Liver (tissue), 3 donors: ENCODE measurements at regions not wholly inside any gene's neighbourhood (a gene's known extent, or its start where the extent isn't known, plus 50 kb on each side); places are given as distances from the start of the nearest gene placed in this dataset.

ENCODE experiments used
- CTCF ChIP-seq: fragments of 150-350 bp; IDR thresholded peaks from 2 replicates; pipeline ENCODE4 v1.5.1; 2017; ENCODE audit warnings: improper control_type of control experiment, low read depth, low read length; ENCODE audit not compliant: missing input control
- NR2F2 ChIP-seq: IDR thresholded peaks from 2 replicates; pipeline ENCODE4 v1.6.1; 2016; ENCODE audit warnings: antibody characterized with exemption
- RAD21 ChIP-seq, 2 donors: IDR thresholded peaks; 2 replicates each; pipeline ENCODE4 v1.6.1; 2016; ENCODE audit warnings: antibody characterized with exemption in 2 of 2, mild to moderate bottlenecking in 2 of 2
- TAF1 ChIP-seq: conservative IDR thresholded peaks from 2 replicates; pipeline ENCODE4 v1.6.1; 2016; ENCODE audit warnings: antibody characterized with exemption, mild to moderate bottlenecking
- YY1 ChIP-seq: IDR thresholded peaks from 2 replicates; pipeline ENCODE4 v1.6.1; 2016; ENCODE audit warnings: antibody characterized with exemption, mild to moderate bottlenecking
- ZBTB33 ChIP-seq: IDR thresholded peaks from 2 replicates; pipeline ENCODE4 v1.6.1; 2016; ENCODE audit warnings: antibody characterized with exemption
- donor health status: healthy.
- donor health status: healthy.

DNA sequence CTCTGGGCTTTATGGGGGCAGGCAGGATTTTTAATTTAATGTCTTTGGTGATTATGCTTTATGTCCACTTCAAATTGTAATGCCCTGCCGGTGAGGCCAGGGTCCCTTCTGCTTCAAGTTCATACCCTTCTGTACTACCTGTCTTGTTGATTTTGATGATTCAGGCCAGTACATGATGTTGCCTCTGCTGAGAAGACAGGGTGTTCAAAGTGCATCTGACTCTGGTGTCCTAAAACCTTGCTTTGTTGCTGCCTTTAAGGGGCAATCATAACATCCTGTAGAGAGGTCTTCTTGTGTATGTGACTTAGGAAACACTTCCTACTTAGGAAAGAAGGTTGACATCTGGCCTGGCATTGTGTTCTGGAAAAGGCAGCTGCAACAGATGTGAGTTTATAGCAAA lies 113.2 kb downstream of the TMEM170B start:
- TF ChIP-seq ZBTB33 (no peak), CTCF (no peak), RAD21 (IDR thresholded peaks at IDR 0.05) (no peak), TAF1 (no peak), YY1 (no peak), NR2F2 (no peak)
